ENCODE measurements at regions not wholly inside any gene's neighbourhood (a gene's known extent, or its start where the extent isn't known, plus 50 kb on each side); places are given as distances from the start of the nearest gene placed in this dataset.
"Not testable (repeated sequence)": the region's sequence is repeated elsewhere in the genome, so short reads cannot be mapped to it uniquely, and the experiment has no call there.

DNA sequence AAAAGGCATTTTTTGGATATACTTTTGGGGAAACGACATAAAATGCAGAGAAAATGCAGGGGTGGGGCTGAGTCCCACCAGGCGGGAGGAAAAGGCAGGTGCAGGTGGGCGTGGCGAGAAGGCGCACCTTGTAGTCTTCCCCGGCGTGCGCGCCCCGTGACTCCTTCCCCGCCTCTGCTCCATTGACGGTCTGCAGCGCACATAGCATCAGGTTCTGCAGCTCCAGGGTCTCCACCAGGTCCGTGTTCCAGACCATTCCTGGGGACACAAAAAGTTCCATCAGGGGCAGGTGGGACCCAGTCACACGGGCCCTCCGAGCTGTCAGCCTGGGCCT, 59.0 kb upstream of the TNK2 start:
- TF ChIP-seq, protein P1, sequence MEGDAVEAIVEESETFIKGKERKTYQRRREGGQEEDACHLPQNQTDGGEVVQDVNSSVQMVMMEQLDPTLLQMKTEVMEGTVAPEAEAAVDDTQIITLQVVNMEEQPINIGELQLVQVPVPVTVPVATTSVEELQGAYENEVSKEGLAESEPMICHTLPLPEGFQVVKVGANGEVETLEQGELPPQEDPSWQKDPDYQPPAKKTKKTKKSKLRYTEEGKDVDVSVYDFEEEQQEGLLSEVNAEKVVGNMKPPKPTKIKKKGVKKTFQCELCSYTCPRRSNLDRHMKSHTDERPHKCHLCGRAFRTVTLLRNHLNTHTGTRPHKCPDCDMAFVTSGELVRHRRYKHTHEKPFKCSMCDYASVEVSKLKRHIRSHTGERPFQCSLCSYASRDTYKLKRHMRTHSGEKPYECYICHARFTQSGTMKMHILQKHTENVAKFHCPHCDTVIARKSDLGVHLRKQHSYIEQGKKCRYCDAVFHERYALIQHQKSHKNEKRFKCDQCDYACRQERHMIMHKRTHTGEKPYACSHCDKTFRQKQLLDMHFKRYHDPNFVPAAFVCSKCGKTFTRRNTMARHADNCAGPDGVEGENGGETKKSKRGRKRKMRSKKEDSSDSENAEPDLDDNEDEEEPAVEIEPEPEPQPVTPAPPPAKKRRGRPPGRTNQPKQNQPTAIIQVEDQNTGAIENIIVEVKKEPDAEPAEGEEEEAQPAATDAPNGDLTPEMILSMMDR (IDR thresholded peaks at IDR 0.05), result not testable (repeated sequence)
- not testable (repeated sequence) for TF ChIP-seq POLR2A, EP300 (IDR thresholded peaks at IDR 0.05)

Data from ovary (tissue), 3 donors.